Stomach (tissue), 8 donors: ENCODE measurements at regions not wholly inside any gene's neighbourhood (a gene's known extent, or its start where the extent isn't known, plus 50 kb on each side); places are given as distances from the start of the nearest gene placed in this dataset.

Experiments
- DNase-seq, 2 donors: peaks; one replicate each; pipeline versions ENCODE4 v3.0.0 to v3.0.0-alpha.2; 2013 to 2019
- H3K27ac ChIP-seq, 5 donors: fragments of 200-600 bp in 4 of 5; sonication (generic) in 4 of 5; one replicate each; pipeline ENCODE4 v1.5.1; 2013 to 2019; ENCODE audit warnings: mild to moderate bottlenecking in 1 of 5, moderate library complexity in 1 of 5
- H3K27me3 ChIP-seq, 3 donors: fragments of 200-600 bp; sonication (generic); one replicate each; pipeline ENCODE4 v1.5.1; 2017 to 2019; ENCODE audit warnings: mixed run types in 1 of 3
- H3K36me3 ChIP-seq, 4 donors: fragments of 200-600 bp; sonication (generic); 1 replicate in 3 of 4; 2 replicates in 1 of 4; pipeline ENCODE4 v1.5.1; 2016 to 2019
- H3K4me1 ChIP-seq, 4 donors: fragments of 200-600 bp; sonication (generic); one replicate each; pipeline ENCODE4 v1.5.1; 2016 to 2019
- H3K4me3 ChIP-seq, 4 donors: fragments of 200-600 bp; sonication (generic) in 3 of 4; one replicate each; pipeline ENCODE4 v1.5.1; 2016 to 2019; ENCODE audit warnings: mild to moderate bottlenecking in 1 of 4
- H3K9me3 ChIP-seq, 4 donors: fragments of 200-600 bp; sonication (generic); one replicate each; pipeline ENCODE4 v1.5.1; 2016 to 2019
- EP300 ChIP-seq: sonication (generic); formaldehyde crosslinking; IDR thresholded peaks from one replicate; pipeline ENCODE4 v1.6.1; 2017; ENCODE audit warnings: antibody characterized with exemption
- POLR2A ChIP-seq, 4 donors: fragments of 450-650 bp; IDR thresholded peaks; one replicate each; pipeline ENCODE4 v1.6.1; 2016; ENCODE audit warnings: antibody characterized with exemption in 4 of 4, control low read depth in 2 of 4, mild to moderate bottlenecking in 1 of 4, moderate library complexity in 1 of 4
- POLR2AphosphoS5 ChIP-seq, 3 donors: sonication (generic); formaldehyde crosslinking; IDR thresholded peaks; one replicate each; pipeline ENCODE4 v1.6.1; 2016; ENCODE audit warnings: antibody characterized with exemption in 3 of 3
- WGBS, 5 donors: extraction: QIAGEN DNeasy Blood & Tissue Kit in 3 of 5; methylation state at CpG; one replicate each; pipeline versions ENCODE4 v1.1.5 to v1.1.7; 2013 to 2018; 5-methylcytosine and 5-hydroxymethylcytosine counted together
- intact Hi-C: fragments of 100-400 bp; cut with DNase I; formaldehyde crosslinking; loops from one replicate; pipeline ENCODE4 v1.15.1; 2023; ENCODE audit warnings: low total_unique reads
- TF ChIP-seq, protein P1 (sequence below), 7 experiments: fragments of 450-650 bp in 4 of 7; fragments of 200-600 bp in 3 of 7; sonication (generic) in 3 of 7; IDR thresholded peaks; one replicate each; pipeline ENCODE4 v1.5.1; 2016 to 2019; ENCODE audit warnings: antibody characterized with exemption in 7 of 7, control low read depth in 2 of 7, mild to moderate bottlenecking in 1 of 7
- donor health status: healthy with polysubstance abuse.
- donor health status: Bipolar disorder and iron deficiency.
- donor health status: healthy.

DNA sequence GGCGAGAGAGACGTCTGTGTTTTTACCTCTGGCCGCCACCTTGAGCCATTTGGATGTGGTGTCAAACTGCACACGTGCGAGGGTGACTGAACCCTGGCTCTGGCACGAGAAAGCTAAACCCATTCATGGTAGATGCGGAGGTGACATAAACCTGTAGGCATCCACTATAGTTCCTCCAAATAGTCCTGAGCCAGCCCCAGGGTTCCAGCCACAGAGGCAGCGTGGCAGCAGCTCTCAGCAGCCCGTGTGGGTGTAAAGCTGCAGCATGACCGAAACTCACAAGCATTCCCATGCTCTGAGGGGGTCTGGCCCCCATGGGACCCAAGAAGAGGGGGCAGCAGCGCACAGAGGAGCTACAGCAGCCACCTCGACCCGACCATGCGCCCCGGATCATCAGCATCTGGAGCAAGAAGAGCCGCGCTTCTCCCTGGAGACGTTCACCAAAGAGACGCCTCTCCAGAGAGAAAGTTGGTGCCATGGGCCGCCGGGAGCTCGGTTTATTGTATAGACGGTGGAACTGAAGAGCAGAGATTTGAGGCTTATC lies 303.8 kb upstream of the IRX4 start:
- no peaks in the 10 kb centered on the region for H3K4me1 ChIP-seq
- DNase-seq, result no peak
- peaks cover 0 to 53% (median 0%) of the 10 kb centered on the region in 3 donors for H3K27me3 ChIP-seq
- 85 to 89% (median 86%) methylated on average over 23 of the region's 23 CpGs for WGBS, 5 donors
- intact Hi-C loops, result no loop called here
- H3K4me3 ChIP-seq, result no peak overlapping the region
- no peaks in the 10 kb centered on the region for H3K36me3 ChIP-seq
- H3K9me3 ChIP-seq, result no peaks in the 10 kb centered on the region
- no peak for TF ChIP-seq EP300
- no peak for TF ChIP-seq POLR2A (IDR thresholded peaks at IDR 0.05)
- TF ChIP-seq, protein P1, sequence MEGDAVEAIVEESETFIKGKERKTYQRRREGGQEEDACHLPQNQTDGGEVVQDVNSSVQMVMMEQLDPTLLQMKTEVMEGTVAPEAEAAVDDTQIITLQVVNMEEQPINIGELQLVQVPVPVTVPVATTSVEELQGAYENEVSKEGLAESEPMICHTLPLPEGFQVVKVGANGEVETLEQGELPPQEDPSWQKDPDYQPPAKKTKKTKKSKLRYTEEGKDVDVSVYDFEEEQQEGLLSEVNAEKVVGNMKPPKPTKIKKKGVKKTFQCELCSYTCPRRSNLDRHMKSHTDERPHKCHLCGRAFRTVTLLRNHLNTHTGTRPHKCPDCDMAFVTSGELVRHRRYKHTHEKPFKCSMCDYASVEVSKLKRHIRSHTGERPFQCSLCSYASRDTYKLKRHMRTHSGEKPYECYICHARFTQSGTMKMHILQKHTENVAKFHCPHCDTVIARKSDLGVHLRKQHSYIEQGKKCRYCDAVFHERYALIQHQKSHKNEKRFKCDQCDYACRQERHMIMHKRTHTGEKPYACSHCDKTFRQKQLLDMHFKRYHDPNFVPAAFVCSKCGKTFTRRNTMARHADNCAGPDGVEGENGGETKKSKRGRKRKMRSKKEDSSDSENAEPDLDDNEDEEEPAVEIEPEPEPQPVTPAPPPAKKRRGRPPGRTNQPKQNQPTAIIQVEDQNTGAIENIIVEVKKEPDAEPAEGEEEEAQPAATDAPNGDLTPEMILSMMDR (IDR thresholded peaks at IDR 0.05), result no peak
- TF ChIP-seq POLR2AphosphoS5 (IDR thresholded peaks at IDR 0.05), result no peak
- H3K27ac ChIP-seq, result no peak overlapping the region

DNA sequence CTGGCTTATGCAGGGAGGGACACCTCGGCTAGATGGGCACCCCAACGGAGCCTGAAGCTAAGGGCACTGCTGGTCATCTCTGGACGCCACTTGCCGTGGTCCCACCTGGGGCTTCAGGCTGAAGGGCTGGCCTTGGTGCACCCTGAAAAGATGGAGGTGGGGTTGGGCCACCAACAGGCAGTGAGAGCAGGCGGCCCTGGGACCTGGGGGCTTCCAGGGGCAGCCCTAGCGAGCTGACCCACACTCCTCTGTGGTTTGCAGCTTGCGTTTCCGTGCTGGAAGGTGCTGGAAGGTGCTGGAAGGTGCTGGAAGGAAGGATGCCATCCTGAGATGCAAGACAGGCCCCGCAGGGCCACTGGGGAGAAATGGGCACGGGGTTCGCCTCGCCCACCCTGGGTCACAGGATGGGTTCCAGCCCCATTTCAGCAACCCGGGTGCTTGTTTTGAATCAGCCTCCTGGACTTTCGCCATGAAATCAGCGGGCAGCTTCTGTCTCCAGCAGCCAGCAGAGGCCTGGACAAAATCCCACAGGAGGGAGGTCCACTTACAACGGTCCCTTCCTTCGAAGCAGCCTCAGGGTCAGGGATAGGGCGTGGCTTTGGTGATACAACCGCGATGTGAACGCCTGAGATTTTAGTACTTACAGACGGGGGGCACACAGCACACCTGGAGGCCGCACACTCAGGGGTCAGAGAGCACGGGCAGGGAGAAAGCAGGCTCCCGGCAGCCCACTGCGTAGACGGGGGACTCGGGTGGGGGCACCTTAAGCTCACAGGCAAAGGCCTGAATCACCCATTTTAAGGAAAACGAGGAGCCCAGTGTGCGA lies 303.1 kb upstream of the IRX4 start:
- no peaks in the 10 kb centered on the region for H3K36me3 ChIP-seq

DNA sequence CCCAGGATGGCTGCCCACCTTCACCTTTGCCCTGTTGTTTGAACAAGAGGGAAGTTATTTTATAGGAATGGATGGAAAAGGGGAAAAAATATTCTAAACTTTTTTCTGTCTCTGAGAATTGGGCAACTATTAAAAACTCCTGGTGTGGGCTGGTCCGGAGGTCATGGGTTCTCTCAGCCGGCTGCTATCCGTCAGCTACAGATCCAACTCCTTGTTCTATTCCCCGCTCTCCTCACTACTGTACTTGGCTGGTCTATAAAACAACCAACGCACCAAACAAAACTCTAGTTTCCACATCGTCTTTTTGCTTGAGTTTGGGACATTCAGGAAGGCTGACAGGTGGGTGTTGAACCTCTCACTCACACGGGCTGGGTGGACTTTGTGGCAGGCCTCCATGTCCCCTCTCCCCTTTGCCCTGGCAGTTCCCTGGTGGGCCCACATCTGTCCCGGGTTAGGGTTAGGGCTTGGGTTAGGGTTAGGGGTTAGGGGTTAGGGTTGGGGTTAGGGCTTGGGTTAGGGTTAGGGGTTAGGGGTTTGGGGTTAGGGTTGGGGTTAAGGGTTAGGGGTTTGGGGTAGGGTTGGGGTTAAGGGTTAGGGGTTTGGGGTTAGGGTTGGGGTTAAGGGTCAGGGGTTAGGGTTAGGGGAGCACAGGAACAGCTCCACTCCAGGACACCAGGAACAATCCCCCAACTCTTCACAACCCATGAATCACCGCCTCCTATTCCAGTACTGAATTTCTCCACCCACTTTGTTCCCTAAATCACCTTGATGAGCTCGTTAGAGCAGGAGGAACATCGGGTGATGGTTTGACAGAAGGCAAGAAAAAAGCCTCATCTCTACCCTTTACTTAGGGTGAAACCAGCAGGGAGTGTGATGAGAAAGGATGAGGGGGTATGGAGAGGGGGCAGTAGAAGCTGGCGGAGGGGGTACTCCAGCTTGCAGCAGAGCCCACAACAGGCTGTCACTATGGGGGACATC lies 302.1 kb upstream of the IRX4 start:
- DNase-seq, result no peak
- no peaks in the 10 kb centered on the region for H3K9me3 ChIP-seq
- TF ChIP-seq, protein P1 (IDR thresholded peaks at IDR 0.05), result no peak
- no peak for TF ChIP-seq EP300
- no peak for TF ChIP-seq POLR2A (IDR thresholded peaks at IDR 0.05)
- TF ChIP-seq POLR2AphosphoS5 (IDR thresholded peaks at IDR 0.05), result no peak
- intact Hi-C loops, result no loop called here
- WGBS, 5 donors, result 79 to 88% (median 85%) methylated on average over 12 of the region's 12 CpGs
- no peaks in the 10 kb centered on the region for H3K36me3 ChIP-seq
- no peak overlapping the region for H3K4me3 ChIP-seq
- H3K27me3 ChIP-seq, result peaks cover 0 to 47% (median 0%) of the 10 kb centered on the region in 3 donors
- H3K4me1 ChIP-seq, result no peaks in the 10 kb centered on the region
- peak overlapping the region in 2 of 5 donors; percentile 4 to 44 for H3K27ac ChIP-seq

More for the DNA sequence above, 303.1 kb upstream of the IRX4 start:
- Histone ChIP-seq H3K27me3 (peaks cover 0 to 53% (median 0%) of the 10 kb centered on the region in 3 donors), H3K9me3 (no peaks in the 10 kb centered on the region), H3K4me3 (no peak overlapping the region), H3K4me1 (no peaks in the 10 kb centered on the region), H3K27ac (no peak overlapping the region)
- intact Hi-C loops, result no loop called here
- TF ChIP-seq, protein P1 (IDR thresholded peaks at IDR 0.05), result no peak
- TF ChIP-seq EP300, result no peak
- TF ChIP-seq POLR2A (IDR thresholded peaks at IDR 0.05), result no peak
- TF ChIP-seq POLR2AphosphoS5 (IDR thresholded peaks at IDR 0.05), result no peak
- 70 to 76% (median 73%) methylated on average over 30 of the region's 30 CpGs for WGBS, 5 donors
- DNase-seq, result peak in 1 of 2 donors; percentile 14

DNA sequence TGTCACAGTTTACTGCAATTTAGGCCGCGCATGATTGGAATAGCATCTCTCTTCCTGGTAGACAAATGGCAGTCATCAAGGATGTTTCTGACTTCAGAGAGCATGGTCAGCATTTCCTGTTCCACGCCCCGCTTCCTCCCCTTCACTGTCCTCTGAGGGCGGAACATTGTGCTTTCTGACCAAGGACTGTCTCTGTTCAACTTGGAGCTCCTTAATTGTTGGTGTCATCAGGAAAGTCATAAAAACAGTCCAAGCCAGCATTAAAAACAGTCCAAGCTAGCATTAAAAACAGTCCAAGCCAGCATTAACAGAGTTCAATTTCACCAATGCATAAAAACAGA lies 301.3 kb upstream of the IRX4 start:
- peak in 1 of 2 donors; percentile 23 for DNase-seq
- Histone ChIP-seq H3K4me1 (no peaks in the 10 kb centered on the region), H3K36me3 (no peaks in the 10 kb centered on the region), H3K4me3 (no peak overlapping the region), H3K9me3 (no peaks in the 10 kb centered on the region), H3K27me3 (peaks cover 0 to 47% (median 0%) of the 10 kb centered on the region in 3 donors), H3K27ac (peak overlapping the region in 2 of 5 donors; percentile 4 to 44)
- WGBS, 5 donors, result 66 to 77% (median 73%) methylated on average over 5 of the region's 5 CpGs
- TF ChIP-seq, protein P1 (IDR thresholded peaks at IDR 0.05), result no peak
- TF ChIP-seq POLR2AphosphoS5 (IDR thresholded peaks at IDR 0.05) (no peak), EP300 (no peak), POLR2A (IDR thresholded peaks at IDR 0.05) (no peak)
- intact Hi-C loops, result no loop called here
